Cardiac septum (tissue), 1 donor: ENCODE measurements at regions not wholly inside any gene's neighbourhood (a gene's known extent, or its start where the extent isn't known, plus 50 kb on each side); places are given as distances from the start of the nearest gene placed in this dataset.
"Not testable (repeated sequence)": the region's sequence is repeated elsewhere in the genome, so short reads cannot be mapped to it uniquely, and the experiment has no call there.

ENCODE experiments used
- DNase-seq: peaks from one replicate; pipeline ENCODE4 v3.0.0-alpha.2; 2020; ENCODE audit warnings: low spot score
- intact Hi-C: fragments of 100-400 bp; cut with DNase I; formaldehyde crosslinking; loops from one replicate; pipeline ENCODE4 v1.14.0; 2022
- donor health status: DM: no; HTN: no; CAD: no.

DNA sequence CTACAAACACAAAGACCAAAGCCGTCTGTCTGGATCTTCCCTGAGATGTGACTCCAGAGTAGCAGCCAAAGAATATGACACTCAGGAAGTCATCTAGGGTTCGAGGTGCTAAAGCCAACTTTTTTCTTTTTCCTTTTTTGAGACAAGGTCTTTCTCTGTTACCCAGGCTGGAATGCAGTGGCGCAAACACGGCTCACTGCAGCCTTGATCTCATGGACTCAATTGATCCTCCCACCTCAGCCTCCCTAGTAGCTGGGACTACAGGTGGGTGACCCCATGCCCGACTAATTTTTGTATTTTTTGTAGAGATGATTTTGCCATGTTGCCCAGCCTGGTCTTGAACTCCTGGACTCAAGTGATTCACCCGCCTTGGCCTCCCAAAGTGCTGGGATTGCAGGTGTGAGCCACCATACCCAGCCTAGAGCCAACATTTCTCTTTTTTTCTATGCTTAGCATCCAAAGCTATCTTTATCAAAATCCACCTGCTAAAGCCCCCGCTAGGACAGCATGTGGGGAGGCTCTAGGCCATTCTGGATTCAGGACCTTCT, 92.8 kb downstream of the TMEM17 start:
- DNase-seq, result no peak
- intact Hi-C loops, result loop anchor here (5.0 kb wide), 2 partner anchors 71 to 196 kb away; no protein-coding TSS in a partner anchor

DNA sequence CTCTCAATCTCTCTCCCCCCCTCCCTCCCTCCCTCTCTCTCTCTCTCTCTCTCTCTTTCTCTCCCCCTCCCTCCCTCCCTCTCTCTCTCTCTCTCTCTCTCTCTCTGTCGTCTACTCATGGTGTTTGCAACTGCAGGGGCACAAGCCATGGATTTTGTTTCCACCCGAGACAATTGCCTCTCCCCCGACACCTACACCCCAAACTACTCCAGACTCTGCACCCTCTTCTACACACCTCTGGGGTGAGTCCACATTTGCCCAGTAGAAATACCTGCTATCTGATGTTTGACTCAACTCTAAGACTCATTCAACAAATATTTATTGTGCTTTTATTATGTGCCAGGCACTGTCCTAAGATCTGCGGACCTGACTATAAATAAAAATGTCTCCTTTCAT, 93.7 kb downstream of the TMEM17 start:
- no peak for DNase-seq
- intact Hi-C loops, result loop anchor here (1.0 to 5.0 kb wide), 3 partner anchors 70 to 418 kb away; no protein-coding TSS in a partner anchor

DNA sequence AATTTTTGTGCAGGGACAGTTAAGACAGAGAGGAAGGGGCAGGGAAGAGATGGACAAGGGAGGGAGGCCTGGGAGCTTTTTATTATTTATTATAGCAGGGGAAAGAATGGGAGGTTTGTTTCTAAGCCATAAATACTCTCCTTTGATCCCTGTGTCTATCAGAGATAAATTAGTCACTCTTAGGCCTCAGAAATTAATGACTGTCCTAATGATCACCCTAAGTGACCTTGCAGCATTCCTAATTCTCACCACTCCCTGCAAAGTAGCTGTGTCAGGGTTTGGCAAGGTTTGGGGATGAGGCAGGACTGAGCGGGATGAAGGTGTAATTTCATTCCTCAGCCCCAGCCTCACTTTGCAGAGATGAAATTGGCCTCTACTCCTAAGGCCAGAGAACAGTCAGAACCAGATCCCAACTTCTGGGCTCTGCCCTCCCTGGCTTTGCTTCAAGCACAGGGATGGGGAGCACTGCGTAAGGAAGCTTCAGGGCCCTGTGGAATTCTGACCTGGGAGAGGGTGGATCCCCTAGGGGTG, 95.0 kb downstream of the TMEM17 start:
- no peak for DNase-seq
- intact Hi-C loops, result loop anchor here (2.0 to 5.0 kb wide), 4 partner anchors 69 to 492 kb away; partner anchors contain the start of gene B3GNT2

DNA sequence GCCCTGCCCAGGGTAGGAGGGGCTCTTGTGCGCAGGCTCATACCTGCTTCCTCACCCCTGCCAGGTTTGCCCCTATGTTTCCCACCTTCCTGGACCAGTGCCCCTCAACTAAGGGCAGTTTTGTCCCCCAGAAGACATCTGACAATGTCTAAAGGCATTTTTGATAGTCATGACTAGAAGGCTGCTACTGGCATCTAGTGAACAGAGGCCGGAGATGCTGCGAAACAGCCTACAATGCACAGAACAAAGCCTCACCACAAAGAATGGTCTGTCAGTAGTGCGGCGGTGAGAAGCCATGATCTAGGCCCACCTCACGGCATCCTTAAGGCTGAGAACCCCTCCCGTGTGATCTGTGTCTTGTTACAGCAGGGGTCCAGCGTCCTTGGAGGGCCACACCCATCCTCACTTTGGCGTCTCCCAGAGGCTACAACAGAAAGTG, 96.0 kb downstream of the TMEM17 start:
- intact Hi-C loops, result loop anchor here (2.0 to 5.0 kb wide), 4 partner anchors 68 to 491 kb away; partner anchors contain the start of gene B3GNT2
- DNase-seq, result no peak

DNA sequence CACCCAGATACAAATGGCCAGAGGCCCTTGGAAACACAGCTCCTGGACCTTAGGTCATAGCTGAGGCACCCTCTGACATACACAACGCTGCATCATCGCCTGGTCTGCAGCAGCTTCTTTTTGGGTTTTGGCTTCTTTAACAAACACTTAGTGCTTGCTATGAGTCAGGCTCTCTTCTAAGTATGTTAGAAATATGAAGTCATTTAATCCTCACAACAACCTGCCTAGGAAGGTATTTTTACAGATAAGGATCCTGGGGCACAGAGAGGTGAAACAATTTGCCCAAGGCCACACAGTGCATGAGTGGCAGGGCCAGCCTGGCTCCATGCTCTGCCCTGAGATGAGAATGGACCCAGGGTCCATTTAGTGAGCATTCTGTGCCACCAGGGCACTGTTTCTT, 96.6 kb downstream of the TMEM17 start:
- intact Hi-C loops, result loop anchor here (5.0 kb wide), 1 partner anchor 112 kb away; no protein-coding TSS in a partner anchor
- no peak for DNase-seq

DNA sequence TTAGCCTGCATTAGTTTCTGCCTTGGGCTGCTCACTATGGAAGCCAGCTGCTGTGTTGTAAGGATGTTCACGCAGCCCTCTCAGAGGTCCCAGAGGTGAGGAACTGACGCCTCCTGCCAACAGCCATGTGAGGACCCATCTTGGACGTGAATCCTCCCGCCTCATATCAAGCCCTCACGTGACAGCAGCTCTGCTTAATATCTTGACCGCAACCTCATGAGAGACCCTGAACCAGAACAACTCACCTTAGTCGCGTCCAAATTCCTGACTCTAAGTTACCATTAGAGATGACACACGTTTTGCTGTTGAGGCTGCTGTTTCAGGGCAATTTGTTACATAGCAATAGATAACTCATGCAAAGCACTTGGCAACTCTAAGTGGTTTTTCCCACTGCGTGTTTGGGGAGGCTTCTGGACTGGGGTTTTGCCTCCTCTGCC, 97.7 kb downstream of the TMEM17 start:
- intact Hi-C loops, result loop anchor here (5.0 kb wide), 1 partner anchor 111 kb away; no protein-coding TSS in a partner anchor
- no peak for DNase-seq

DNA sequence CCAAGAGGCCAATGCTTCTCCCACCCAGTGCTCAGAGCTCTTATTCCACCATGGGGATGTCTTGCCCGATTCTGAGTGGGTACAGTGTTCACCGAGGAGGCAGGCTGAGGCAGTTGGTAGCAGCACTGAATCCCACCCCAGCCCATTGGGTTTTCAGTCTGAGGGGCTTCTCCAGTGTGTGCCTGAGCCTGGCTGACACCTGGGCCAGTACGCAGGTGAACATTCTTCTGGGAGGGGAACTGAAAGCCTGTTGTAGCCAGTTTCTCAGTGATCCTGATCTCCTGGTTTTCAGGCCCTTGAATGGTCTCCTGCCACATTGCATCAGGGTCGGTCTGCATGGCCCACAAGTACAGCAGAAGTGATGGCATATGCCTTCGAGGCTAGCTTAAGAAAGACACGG, 98.2 kb downstream of the TMEM17 start:
- intact Hi-C loops, result loop anchor here (5.0 kb wide), 1 partner anchor 111 kb away; no protein-coding TSS in a partner anchor
- DNase-seq, result no peak

DNA sequence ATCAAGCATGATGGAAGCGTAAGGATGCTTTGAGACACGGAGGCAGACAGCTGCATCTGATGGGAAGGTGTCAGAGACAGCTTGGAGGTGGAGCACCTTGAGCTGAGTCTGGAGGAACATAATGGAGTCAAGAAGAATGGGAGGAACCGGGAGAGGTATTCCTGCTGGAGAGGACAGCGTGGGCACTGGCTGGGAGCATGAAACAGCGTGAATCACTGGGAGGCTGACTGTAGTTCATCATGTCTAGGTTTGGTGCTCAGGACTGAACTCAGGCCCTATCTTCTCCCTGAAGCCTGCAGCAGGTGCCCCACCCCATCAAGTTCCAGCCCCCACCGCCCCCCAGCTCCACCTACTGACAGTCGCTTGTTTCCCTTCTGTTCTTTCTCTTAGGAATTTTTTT, 98.6 kb downstream of the TMEM17 start:
- DNase-seq, result no peak
- intact Hi-C loops, result loop anchor here (5.0 kb wide), 1 partner anchor 110 kb away; no protein-coding TSS in a partner anchor

DNA sequence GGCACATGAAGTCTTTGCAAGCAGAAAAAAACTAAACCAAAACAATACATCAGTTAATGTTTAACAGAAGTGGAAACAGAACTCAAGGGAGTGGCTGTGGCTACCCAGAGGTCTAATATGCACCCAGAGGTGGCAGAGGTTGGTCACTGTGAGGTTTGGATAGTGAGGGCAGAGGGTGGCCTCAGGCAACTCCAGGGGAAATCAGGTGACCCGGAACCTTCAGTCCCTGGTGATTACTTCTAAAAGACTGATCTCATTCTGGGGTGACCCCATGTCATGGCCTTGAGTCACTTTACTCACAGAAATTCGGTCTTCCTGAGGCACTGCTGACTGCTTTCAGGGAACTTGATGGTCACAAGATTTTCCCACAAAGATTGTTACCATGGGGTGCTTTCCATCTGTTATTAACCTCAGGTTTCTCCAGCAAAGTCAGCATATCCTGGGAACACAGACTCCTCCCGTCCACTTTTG, 99.4 kb downstream of the TMEM17 start:
- intact Hi-C loops, result loop anchor here (5.0 kb wide), 1 partner anchor 109 kb away; no protein-coding TSS in a partner anchor

DNA sequence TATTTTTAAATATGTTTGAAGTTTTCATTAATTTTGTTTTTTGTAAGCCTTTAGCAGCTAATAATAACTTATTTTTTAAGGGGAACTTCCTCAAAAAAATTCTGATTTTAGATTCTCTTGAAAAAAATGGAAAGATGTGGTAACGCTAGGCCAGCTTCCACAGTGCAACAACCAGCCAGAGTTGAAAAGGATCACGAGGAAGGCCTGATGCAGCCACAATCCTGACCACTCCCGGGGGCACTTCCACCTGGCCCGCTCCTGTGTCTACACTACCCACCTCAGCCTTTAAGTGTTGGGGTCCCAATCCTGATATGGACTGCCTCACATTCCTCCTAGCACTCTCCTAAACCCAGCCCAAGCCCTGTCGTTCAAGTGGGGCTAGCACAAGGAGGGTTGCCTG, 101.1 kb downstream of the TMEM17 start:
- intact Hi-C loops, result loop anchor here (5.0 kb wide), 1 partner anchor 108 kb away; no protein-coding TSS in a partner anchor
- DNase-seq, result no peak

More for the DNA sequence above, 99.4 kb downstream of the TMEM17 start:
- no peak for DNase-seq

DNA sequence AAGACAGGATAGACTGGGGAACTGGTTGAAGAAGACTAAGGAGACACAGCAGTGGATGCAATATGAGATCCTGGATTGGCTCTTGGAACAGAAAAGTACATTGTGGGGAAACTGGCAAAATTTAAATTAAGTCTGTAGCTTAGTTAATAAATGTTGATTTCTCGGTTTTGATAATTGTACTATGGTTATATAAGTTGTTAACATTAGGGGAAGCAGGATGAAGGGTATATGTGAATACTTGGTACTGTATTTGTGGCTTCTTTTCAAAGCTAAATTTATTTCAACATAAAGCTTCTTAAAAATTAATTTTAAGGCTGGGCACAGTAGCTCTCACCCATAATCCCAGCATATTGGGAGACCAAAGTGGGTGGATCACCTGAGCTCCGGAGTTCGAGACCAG, 103.8 kb downstream of the TMEM17 start:
- DNase-seq, result no peak
- intact Hi-C loops, result no loop called here

DNA sequence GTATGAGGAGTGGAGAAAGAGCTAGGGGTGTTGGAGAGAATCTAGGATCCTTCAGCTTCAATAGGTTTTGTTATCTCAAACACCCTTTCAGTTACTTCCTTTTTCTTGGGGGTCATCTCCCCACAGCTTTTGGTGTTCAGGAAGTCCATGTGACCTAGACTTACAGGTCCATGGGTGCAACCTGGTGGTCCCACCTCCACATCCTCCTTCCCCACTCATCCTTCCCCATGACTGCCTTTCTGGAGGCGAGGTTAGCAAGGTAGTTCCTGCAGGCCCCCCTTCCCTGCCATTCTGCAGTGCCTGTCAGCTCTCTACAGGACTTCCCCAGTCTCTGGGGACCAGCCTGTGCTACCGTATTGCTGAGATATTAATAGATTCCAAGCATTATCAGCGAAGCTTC, 107.6 kb downstream of the TMEM17 start:
- intact Hi-C loops, result no loop called here

DNA sequence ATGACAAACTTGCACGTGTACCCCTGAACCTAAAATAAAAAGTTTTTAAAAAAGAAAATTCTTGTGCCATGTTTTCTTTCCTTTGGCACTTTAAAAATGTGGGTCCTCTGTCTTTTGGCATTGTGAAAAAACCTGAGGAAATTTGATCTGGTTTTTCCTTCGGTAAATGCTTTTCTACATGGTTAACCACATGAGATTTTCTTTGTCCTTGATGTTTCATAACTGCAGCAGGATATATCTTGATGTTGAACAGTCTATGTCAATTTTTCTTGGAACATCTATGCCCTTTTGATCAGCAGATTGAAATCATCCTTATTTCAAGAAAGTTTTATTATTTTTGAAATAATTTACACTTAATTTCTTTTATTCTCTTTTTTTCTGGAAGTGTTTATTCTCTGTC, 109.1 kb downstream of the TMEM17 start:
- DNase-seq, result no peak

More for the DNA sequence above, 107.6 kb downstream of the TMEM17 start:
- no peak for DNase-seq

DNA sequence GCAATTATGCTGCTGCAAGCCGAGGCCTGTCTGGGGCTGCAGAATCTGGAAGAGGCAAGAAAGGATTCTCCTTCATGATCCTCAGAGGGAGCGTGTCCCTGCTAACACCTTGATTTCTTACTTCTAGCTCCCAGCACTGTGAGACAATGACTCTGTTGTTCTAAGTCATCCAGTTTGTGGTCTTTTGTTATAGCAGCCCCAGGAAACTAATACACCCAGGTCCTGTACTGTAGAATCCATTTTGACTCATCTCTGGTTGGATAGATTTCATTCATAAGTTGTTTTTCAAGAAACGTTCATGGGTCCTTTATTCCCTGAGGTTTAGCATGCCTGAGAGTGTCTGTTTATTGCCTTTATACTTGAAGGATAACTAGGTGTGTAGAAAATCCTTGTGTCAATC, 112.7 kb downstream of the TMEM17 start:
- intact Hi-C loops, result no loop called here
- DNase-seq, result no peak

More for the DNA sequence above, 109.1 kb downstream of the TMEM17 start:
- intact Hi-C loops, result no loop called here

DNA sequence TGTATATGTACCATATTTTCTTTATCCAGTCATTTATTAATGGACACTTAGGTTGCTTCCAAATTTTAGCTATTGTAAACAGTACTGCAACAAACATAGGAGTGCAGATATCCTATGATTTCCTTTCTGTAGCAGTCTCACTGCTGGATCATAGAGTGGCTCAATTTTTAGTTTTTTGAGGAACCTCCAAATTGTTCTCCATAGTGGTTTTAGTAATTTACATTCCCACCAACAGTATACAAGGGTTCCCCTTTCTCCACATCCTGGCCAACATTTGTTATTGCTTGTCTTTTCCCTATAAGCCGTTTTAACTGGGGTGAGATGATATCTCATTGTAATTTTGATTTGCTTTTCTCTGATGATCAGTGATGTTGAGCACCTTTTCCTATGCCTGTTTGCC, 114.3 kb downstream of the TMEM17 start:
- intact Hi-C loops, result no loop called here
- no peak for DNase-seq

DNA sequence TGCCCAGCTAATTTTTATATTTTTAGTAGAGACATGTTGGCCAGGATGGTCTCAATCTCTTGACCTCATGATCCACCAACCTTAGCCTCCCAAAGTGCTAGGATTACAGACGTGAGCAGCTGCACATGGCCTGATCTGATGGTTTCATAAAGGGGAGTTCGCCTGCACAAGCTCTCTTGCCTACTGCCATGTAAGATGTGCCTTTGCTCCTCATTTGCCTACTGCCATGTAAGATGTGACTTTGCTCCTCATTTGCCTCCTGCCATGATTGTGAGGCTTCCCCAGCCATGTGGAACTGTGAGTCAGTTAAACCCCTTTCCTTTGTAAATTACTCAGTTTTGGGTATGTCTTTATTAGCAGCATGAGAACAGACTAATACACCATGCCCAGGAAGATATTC, 119.6 kb downstream of the TMEM17 start:
- intact Hi-C loops, DNase-seq: not testable (repeated sequence)

DNA sequence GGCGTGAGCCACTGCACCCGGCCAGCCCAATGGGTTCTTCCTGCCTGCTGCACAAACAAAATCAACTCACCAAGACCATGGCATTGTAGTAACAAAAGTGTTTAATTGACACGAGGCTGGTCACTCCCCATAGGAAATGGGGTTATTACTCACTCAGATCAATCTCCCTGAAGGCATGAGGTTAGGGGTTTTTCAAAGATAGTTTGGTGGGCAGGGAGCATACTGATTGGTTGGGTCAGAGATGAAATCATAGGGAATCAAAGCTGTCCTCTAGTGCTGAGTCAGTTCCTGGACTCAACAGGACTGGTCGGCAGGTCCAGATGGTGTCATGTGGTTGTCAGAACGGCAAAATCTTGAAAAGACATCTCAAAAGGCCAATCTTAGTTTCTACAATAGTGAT, 122.1 kb downstream of the TMEM17 start:
- DNase-seq, result no peak
- intact Hi-C loops, result loop anchor here (5.0 kb wide), 1 partner anchor 42 kb away; no protein-coding TSS in a partner anchor

DNA sequence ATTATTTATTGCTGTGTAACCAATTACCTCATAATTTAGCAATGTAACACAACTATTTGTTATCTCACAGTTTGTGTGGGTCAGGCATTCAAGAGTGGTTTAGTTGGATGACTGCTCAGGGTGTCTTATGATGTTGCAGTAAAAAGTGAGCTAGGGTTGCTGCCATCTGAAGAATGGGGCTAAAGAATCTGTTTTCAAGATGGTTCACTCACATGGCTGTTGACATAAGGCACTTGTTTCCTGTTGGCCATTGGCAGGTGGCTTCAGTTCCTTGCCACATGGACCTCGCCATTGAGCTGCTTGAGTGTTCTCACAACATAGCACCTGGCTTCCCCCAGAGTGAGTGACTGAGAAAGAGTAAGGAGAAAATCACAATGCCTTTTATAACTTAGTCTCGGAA, 123.2 kb downstream of the TMEM17 start:
- intact Hi-C loops, result loop anchor here (5.0 kb wide), 1 partner anchor 40 kb away; no protein-coding TSS in a partner anchor
- no peak for DNase-seq

DNA sequence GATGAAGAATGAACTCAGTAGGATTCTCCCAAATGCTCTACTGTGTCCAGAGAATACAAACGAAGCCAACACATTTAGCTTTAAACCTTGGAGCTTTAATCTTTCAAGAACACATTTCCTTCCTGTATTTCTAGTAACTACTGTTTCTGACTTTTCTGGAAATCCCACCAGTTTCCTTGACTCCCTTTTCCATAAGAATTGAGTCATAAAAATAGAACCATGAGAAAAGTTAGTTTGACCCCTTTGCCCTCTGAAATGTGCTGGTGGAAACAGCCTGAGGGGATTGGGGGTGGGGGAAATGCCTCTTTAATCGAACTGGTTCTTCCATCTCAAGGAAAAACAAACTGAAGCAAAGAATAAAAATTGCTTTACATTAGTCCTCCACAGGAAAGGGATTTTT, 123.9 kb downstream of the TMEM17 start:
- intact Hi-C loops, result loop anchor here (5.0 kb wide), 1 partner anchor 40 kb away; no protein-coding TSS in a partner anchor
- no peak for DNase-seq

DNA sequence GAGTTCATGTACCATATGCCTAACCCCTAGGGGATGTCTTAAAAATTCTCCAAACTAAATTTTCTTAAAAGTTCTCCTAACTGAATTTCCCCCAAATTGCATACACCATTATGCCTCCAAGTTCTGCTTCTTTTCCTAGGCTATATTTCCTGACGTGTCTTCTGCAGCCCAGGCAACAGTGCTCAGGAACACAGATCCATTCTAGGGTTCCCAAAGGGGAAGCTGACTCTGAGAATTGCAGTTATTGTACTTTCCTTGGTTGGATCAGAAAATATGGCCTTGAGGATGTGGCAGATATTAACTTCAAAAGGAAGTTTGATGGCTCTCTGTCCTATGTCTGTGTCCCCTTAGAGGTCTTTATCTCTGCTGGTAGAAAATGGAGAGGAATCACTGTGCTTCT, 124.3 kb downstream of the TMEM17 start:
- intact Hi-C loops, result loop anchor here (2.0 to 5.0 kb wide), 2 partner anchors 39 to 219 kb away; no protein-coding TSS in a partner anchor
- no peak for DNase-seq

DNA sequence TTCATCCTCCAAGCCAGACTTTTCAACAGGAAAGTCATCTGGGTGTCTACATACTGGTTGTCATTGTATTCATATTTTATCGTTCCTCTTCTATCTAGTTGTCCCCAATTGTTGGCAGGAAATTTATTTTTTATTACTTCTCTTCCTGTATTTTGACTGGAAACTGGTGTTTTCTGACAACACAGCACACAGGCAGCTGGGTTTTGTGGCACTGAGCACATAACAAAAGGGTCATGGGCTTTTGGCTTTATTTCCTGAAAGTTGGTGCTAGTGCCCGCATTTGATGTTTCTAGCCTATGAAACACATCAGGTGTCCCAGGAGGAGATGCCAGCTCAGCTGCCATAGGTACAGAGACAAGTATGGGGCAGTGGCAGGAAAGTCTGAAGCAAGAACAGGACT, 126.4 kb downstream of the TMEM17 start:
- no peak for DNase-seq
- intact Hi-C loops, result no loop called here
